ENCODE measurements at regions not wholly inside any gene's neighbourhood (a gene's known extent, or its start where the extent isn't known, plus 50 kb on each side); places are given as distances from the start of the nearest gene placed in this dataset.

GRCh38 chr2:41320491-41320890 lies 727.3 kb upstream of the PKDCC start:
- no peak for FAIRE-seq
- DNase-seq (ENCODE audit: low read depth) = no peak
- Histone ChIP-seq H4K20me1 (ENCODE audit: insufficient read depth, low read length) (no peaks in the 10 kb centered on the region), H3K9ac (ENCODE audit: low read length) (no peak overlapping the region), H2AFZ (ENCODE audit: low read depth, low read length) (no peak overlapping the region), H3K4me2 (ENCODE audit: low read length) (no peak overlapping the region), H3K9me3 (ENCODE audit: insufficient read depth, low read depth, low read length) (no peaks in the 10 kb centered on the region), H3K27ac (ENCODE audit: low read depth, low read length) (no peak overlapping the region), H3K79me2 (ENCODE audit: insufficient read depth, low read length) (no peaks in the 10 kb centered on the region), H3K4me1 (ENCODE audit: insufficient read depth, low read length) (no peaks in the 10 kb centered on the region), H3K27me3 (ENCODE audit: insufficient read depth, low read length) (no peaks in the 10 kb centered on the region), H3K4me3 (ENCODE audit: insufficient read depth, low read depth, low read length) (no peak overlapping the region), H3K36me3 (ENCODE audit: insufficient read depth, low read length) (no peaks in the 10 kb centered on the region)
- Mint-ChIP-seq H3K27ac (ENCODE audit: unreplicated experiment) (no peak overlapping the region), H3K27me3 (ENCODE audit: low read depth, unreplicated experiment) (no peaks in the 10 kb centered on the region), H3K36me3 (ENCODE audit: low read depth, unreplicated experiment) (no peaks in the 10 kb centered on the region), H3K4me3 (ENCODE audit: unreplicated experiment) (no peak overlapping the region), H3K9me3 (ENCODE audit: unreplicated experiment) (no peaks in the 10 kb centered on the region), H3K4me1 (ENCODE audit: low read depth, unreplicated experiment) (no peaks in the 10 kb centered on the region)
- TF ChIP-seq CTCF (IDR thresholded peaks at IDR 0.05; ENCODE audit: insufficient read depth, low read depth, low read length) (no peak), EZH2 (IDR thresholded peaks at IDR 0.05; ENCODE audit: insufficient read depth, low read length) (no peak)

- no peaks in the 10 kb centered on the region for H3K27me3 ChIP-seq (ENCODE audit: insufficient read depth, low read length)
These were observed 726.5 kb upstream of the PKDCC start for GRCh38 chr2:41321351-41321750.

More at GRCh38 chr2:41321351-41321750, 726.5 kb upstream of the PKDCC start:
- Histone ChIP-seq H3K4me2 (ENCODE audit: low read length) (no peak overlapping the region), H3K4me1 (ENCODE audit: insufficient read depth, low read length) (no peaks in the 10 kb centered on the region), H3K9ac (ENCODE audit: low read length) (no peak overlapping the region), H2AFZ (ENCODE audit: low read depth, low read length) (no peak overlapping the region), H3K4me3 (ENCODE audit: insufficient read depth, low read depth, low read length) (no peak overlapping the region), H3K9me3 (ENCODE audit: insufficient read depth, low read depth, low read length) (no peaks in the 10 kb centered on the region), H3K79me2 (ENCODE audit: insufficient read depth, low read length) (no peaks in the 10 kb centered on the region), H3K36me3 (ENCODE audit: insufficient read depth, low read length) (no peaks in the 10 kb centered on the region), H4K20me1 (ENCODE audit: insufficient read depth, low read length) (no peaks in the 10 kb centered on the region), H3K27ac (ENCODE audit: low read depth, low read length) (no peak overlapping the region)
- DNase-seq (ENCODE audit: low read depth) = no peak
- Mint-ChIP-seq H3K9me3 (ENCODE audit: unreplicated experiment) (no peaks in the 10 kb centered on the region), H3K36me3 (ENCODE audit: low read depth, unreplicated experiment) (no peaks in the 10 kb centered on the region), H3K4me3 (ENCODE audit: unreplicated experiment) (no peak overlapping the region), H3K27ac (ENCODE audit: unreplicated experiment) (no peak overlapping the region), H3K4me1 (ENCODE audit: low read depth, unreplicated experiment) (no peaks in the 10 kb centered on the region), H3K27me3 (ENCODE audit: low read depth, unreplicated experiment) (no peaks in the 10 kb centered on the region)
- no peak for FAIRE-seq
- TF ChIP-seq CTCF (IDR thresholded peaks at IDR 0.05; ENCODE audit: insufficient read depth, low read depth, low read length) = no peak
- TF ChIP-seq EZH2 (IDR thresholded peaks at IDR 0.05; ENCODE audit: insufficient read depth, low read length) = no peak

All from astrocyte (in vitro differentiated cells and primary cell).